GM10266 (cell line): ENCODE measurements at regions not wholly inside any gene's neighbourhood (a gene's known extent, or its start where the extent isn't known, plus 50 kb on each side); places are given as distances from the start of the nearest gene placed in this dataset.

Experiments used
- DNase-seq: peaks from one replicate; pipeline ENCODE4 v3.0.0; 2012; ENCODE audit errors: extremely low spot score
- TF ChIP-seq, protein P1 (sequence below): IDR thresholded peaks from 2 replicates; pipeline ENCODE4 v1.5.1; 2012; ENCODE audit warnings: mild to moderate bottlenecking, low read depth; ENCODE audit not compliant: control insufficient read depth, insufficient read depth; ENCODE audit errors: missing control alignments

DNA sequence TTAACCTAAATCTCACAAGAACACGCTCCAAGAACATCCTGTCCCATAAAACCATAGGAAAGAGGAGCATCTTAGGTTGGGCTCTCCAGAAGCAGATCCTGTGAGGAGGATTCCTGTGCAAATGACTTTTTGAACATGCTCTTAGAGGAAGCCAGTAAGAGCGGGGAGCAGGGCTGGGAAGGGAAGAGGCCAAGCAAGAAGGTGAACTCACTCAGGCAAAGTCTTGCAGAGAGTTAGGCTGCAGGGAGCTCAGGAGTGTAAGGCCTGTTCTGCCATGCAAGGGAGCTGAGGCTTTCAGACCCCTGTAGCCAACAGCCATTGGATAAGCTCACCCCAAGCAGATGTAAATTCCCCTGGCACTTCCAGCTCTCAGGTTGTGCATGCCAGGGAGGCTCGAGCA lies 63.6 kb upstream of the LY86 start:
- TF ChIP-seq, protein P1, sequence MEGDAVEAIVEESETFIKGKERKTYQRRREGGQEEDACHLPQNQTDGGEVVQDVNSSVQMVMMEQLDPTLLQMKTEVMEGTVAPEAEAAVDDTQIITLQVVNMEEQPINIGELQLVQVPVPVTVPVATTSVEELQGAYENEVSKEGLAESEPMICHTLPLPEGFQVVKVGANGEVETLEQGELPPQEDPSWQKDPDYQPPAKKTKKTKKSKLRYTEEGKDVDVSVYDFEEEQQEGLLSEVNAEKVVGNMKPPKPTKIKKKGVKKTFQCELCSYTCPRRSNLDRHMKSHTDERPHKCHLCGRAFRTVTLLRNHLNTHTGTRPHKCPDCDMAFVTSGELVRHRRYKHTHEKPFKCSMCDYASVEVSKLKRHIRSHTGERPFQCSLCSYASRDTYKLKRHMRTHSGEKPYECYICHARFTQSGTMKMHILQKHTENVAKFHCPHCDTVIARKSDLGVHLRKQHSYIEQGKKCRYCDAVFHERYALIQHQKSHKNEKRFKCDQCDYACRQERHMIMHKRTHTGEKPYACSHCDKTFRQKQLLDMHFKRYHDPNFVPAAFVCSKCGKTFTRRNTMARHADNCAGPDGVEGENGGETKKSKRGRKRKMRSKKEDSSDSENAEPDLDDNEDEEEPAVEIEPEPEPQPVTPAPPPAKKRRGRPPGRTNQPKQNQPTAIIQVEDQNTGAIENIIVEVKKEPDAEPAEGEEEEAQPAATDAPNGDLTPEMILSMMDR: no peak
- no peak for DNase-seq

DNA sequence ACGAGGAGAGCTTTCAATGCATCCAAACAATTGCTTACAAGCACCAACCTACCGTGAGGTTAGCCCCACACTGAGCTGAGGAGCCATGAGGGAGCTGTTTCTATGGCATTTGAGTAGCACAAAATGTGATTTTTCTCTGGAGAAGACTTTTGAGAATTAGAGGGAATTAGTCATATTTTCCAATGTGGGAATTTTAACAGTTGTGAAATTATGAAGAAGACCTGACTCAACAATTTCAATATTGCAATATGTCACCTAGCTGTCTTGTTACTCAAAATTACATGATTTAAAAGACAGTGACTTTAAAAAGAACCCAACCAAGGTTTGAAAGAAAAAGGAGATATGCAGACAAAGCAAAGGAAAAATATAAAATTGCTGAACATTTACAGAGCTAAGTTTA lies 62.6 kb upstream of the LY86 start:
- no peak for DNase-seq
- TF ChIP-seq, protein P1: no peak

DNA sequence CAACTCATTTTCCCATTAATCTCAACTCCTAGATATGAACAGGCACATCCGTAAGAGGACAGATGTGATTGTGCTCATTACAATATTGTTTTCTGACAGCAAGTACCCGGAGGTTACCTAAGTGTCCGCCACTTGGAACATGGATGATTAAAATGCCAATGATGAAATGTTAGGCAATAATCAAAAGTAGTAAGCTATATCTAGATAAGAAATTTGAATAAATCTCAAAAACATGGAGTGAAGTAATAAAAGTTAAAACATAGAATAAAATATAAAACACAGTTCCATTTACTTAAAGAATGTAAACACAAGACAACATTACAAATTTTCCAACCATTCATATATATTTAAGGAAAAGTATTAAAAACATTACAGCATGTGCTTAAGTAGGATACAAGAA lies 59.2 kb upstream of the LY86 start:
- TF ChIP-seq, protein P1: no peak
- DNase-seq: no peak

DNA sequence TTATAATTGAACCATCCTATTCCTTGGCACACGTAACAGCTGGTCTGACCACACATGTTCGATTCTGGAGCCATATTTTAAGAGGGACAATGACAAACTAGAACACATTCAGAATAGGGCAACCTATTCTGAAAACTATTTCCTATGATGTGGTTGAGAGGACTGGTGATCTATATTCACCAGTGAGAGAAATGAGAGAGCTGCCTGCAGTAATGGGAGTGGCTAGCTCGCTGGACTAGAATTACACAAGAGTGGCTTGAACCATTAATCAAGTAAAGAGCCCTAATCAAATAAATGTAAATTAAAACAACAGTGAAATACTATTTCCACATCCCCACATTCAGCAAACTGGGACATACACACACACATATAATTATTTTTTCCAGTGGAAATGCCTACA lies 55.3 kb upstream of the LY86 start:
- TF ChIP-seq, protein P1: no peak
- DNase-seq: no peak

DNA sequence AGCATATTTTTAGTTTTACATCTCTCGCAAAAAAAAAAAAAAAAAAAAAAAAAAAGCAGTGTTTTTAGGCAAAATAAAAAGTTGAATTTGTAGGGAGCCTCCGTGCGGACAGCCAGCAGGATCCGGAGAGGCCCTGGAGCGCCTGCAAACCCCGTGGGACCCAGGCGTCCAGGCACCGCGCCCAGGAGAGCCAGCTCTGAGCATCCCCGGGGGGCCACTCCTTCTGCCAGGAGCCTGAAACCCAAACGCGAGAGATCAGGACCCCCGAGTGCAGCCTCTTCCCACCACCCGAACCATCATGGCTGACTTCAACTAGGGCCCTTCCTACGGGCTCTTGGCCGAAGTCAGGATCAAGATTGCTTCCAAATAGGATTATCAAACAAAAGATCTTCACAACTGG lies 54.1 kb upstream of the LY86 start:
- TF ChIP-seq, protein P1: no peak
- DNase-seq: no peak

DNA sequence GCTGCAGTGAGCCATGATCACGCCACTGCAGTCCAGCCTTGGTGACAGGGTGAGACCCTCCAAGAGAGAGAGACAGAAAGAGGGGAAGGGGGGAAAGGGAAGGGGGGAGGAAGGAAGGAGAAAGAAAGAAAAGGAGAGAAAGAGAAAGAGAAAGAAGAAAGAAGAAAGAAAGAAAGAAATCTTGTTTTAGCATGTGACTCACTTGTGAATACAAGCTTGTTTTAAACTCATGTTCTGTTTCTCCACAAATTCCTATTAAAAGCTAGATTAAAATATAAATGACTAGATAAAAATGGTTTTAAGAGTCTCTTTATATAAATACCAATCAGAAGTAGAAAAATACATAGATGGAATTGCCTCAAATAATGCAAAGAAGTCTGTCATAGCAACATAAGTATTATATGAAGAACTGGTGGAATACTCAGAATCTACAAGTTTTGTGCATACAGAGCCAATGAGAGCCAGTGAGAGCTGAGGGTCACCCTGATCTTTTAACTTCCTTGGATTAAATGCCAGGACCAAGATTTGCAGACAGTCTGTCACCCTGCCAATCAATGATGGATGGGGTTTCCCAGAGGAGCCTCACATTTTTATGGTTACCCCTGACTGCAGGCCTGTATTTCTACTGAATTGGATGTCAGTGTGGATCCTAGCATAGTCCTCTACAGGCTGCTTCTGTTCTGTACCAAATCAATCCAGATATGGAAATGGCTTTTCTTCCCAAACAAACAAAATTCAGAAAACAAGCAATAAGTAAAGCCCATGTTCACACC lies 50.8 kb upstream of the LY86 start:
- DNase-seq: no peak
- TF ChIP-seq, protein P1: no peak

DNA sequence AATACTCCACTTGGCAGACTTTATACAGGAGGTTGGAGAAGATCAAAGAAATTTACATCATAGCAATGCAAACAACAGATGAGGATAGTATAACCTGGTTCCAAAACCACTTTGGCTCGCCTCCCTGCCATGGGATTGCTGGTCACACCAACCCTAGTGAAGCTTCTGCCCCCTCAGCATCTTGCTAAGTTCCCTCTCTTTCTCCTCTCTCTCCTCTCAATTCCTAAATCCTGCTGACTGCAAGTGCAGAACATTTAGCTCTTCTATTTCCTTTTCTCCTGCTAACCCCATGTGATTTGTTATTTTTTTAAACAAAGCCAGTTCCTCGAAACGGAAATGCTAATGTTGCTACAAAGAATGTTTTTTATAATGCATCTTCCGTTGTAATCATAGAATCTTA lies 50.3 kb upstream of the LY86 start:
- DNase-seq: no peak
- TF ChIP-seq, protein P1: no peak
